Effector memory CD8-positive, alpha-beta T cell (primary cell): ENCODE measurements at regions not wholly inside any gene's neighbourhood (a gene's known extent, or its start where the extent isn't known, plus 50 kb on each side); places are given as distances from the start of the nearest gene placed in this dataset.
"Not testable (repeated sequence)": the region's sequence is repeated elsewhere in the genome, so short reads cannot be mapped to it uniquely, and the experiment has no call there.

ENCODE experiments used
- ATAC-seq: fragments of 150-1000 bp; cut with Tn5 transposase; replicated peaks from 2 replicates; pipeline ENCODE4 v1.10.0; 2021; ENCODE audit warnings: mild to moderate bottlenecking, moderate library complexity
- DNase-seq, 3 experiments: peaks; one replicate each; pipeline ENCODE4 v3.0.0; 2021
- H3K27ac Mint-ChIP-seq, 2 donors: one replicate each; pipeline ENCODE4 v1.8.0; 2022; ENCODE audit warnings: mild to moderate bottlenecking in 2 of 2, mixed read lengths in 2 of 2, moderate library complexity in 2 of 2
- H3K27me3 Mint-ChIP-seq, 2 donors: one replicate each; pipeline ENCODE4 v1.8.0; 2022; ENCODE audit warnings: mixed read lengths in 2 of 2
- H3K36me3 Mint-ChIP-seq: one replicate; pipeline ENCODE4 v1.8.0; 2022; ENCODE audit warnings: mild to moderate bottlenecking, moderate library complexity, mixed read lengths; ENCODE audit not compliant: insufficient read depth
- H3K4me1 Mint-ChIP-seq, 2 donors: one replicate each; pipeline ENCODE4 v1.8.0; 2022; ENCODE audit warnings: low read depth in 2 of 2, mixed read lengths in 2 of 2
- H3K4me3 Mint-ChIP-seq, 2 donors: one replicate each; pipeline ENCODE4 v1.8.0; 2022; ENCODE audit warnings: mild to moderate bottlenecking in 2 of 2, mixed read lengths in 2 of 2, moderate library complexity in 2 of 2
- H3K9me3 Mint-ChIP-seq, 2 donors: one replicate each; pipeline ENCODE4 v1.8.0; 2022; ENCODE audit warnings: mixed read lengths in 2 of 2

- Mint-ChIP-seq H3K9me3 (peaks cover 8 to 24% of the 10 kb centered on the region in 2 donors), H3K36me3 (no peaks in the 10 kb centered on the region), H3K4me3 (no peak overlapping the region), H3K27me3 (no peaks in the 10 kb centered on the region), H3K4me1 (no peaks in the 10 kb centered on the region), H3K27ac (no peak overlapping the region)
- no peak for ATAC-seq
- DNase-seq = no peak
Observed at GRCh38 chr9:106156465-106156864, 462.1 kb downstream of the TMEM38B start.

- H3K4me3 Mint-ChIP-seq = no peak overlapping the region
- no peak for ATAC-seq
- peaks cover 0 to 4% of the 10 kb centered on the region in 2 donors for H3K9me3 Mint-ChIP-seq
- H3K36me3 Mint-ChIP-seq = no peaks in the 10 kb centered on the region
- H3K27me3 Mint-ChIP-seq = no peaks in the 10 kb centered on the region
- H3K27ac Mint-ChIP-seq = no peak overlapping the region
- no peak for DNase-seq
- no peaks in the 10 kb centered on the region for H3K4me1 Mint-ChIP-seq
Observed at GRCh38 chr9:106172265-106172664, 477.9 kb downstream of the TMEM38B start.

- Mint-ChIP-seq H3K4me3 (no peak overlapping the region), H3K36me3 (no peaks in the 10 kb centered on the region), H3K9me3 (peaks cover 0 to 5% of the 10 kb centered on the region in 2 donors), H3K27me3 (no peaks in the 10 kb centered on the region), H3K4me1 (no peaks in the 10 kb centered on the region), H3K27ac (no peak overlapping the region)
- DNase-seq = no peak
- no peak for ATAC-seq
Observed at GRCh38 chr9:106174346-106174745, 480.0 kb downstream of the TMEM38B start.

DNA sequence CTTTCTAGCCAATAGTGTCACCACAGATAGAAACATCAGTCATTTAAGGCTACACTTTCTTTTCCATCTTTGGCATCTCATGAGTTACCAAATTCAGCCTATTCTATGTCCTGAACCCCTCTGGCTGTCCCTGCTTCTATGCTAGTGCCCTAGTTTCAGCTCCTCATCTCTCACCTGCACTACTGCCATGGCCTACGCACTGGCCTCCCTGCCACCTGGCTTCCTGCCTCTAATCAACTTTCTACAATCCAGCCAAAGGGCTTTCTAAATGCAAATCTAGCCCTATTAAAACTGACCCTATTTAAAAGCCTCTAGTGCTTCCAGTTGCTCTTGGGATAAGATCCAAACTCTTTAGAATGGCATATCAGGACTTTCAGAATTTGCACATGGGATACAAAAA lies 482.9 kb downstream of the TMEM38B start:
- H3K4me3 Mint-ChIP-seq = no peak overlapping the region
- ATAC-seq (no peak), DNase-seq (no peak)
- H3K36me3 Mint-ChIP-seq = no peaks in the 10 kb centered on the region
- no peak overlapping the region for H3K27ac Mint-ChIP-seq
- H3K4me1 Mint-ChIP-seq = no peaks in the 10 kb centered on the region
- H3K9me3 Mint-ChIP-seq = peaks cover 5 to 9% of the 10 kb centered on the region in 2 donors
- H3K27me3 Mint-ChIP-seq = no peaks in the 10 kb centered on the region

- Mint-ChIP-seq H3K9me3 (peaks cover 5 to 9% of the 10 kb centered on the region in 2 donors), H3K27me3 (no peaks in the 10 kb centered on the region), H3K4me3 (no peak overlapping the region), H3K36me3 (no peaks in the 10 kb centered on the region), H3K4me1 (no peaks in the 10 kb centered on the region), H3K27ac (no peak overlapping the region)
- DNase-seq (no peak), ATAC-seq (no peak)
Observed at GRCh38 chr9:106179191-106179590, 484.9 kb downstream of the TMEM38B start.

GRCh38 chr9:106203815-106204516 lies 509.6 kb downstream of the TMEM38B start:
- H3K4me3 Mint-ChIP-seq, H3K4me1 Mint-ChIP-seq: not testable (repeated sequence)

DNA sequence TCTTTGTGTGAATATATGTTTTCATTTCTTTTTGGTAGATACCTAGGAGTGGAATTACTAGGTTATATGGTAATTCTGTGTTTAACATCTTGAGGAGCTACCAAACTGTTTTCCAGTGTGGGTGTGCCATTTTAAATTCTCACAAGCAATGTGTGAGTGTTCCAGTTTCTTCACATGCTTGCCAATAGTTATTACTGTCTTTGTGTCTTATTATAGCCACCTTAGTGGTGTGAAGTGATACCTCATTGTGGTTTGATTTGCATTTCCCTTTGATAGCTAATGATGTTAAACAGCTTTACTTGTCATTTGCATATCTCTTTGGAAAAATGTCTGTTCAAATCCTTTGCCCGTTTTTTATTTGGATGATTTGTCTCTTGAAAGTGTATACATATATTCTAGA lies 513.0 kb downstream of the TMEM38B start:
- Mint-ChIP-seq H3K27me3 (no peaks in the 10 kb centered on the region), H3K9me3 (peaks cover 5 to 16% of the 10 kb centered on the region in 2 donors), H3K4me3 (no peak overlapping the region), H3K4me1 (no peaks in the 10 kb centered on the region), H3K27ac (no peak overlapping the region), H3K36me3 (no peaks in the 10 kb centered on the region)
- ATAC-seq (no peak), DNase-seq (no peak)

More at GRCh38 chr9:106203815-106204516, 509.6 kb downstream of the TMEM38B start:
- DNase-seq, ATAC-seq, H3K36me3 Mint-ChIP-seq, H3K27me3 Mint-ChIP-seq, H3K27ac Mint-ChIP-seq: not testable (repeated sequence)
- H3K9me3 Mint-ChIP-seq = peaks cover 4 to 16% of the 10 kb centered on the region in 2 donors

- H3K4me3 Mint-ChIP-seq = no peak overlapping the region
- no peaks in the 10 kb centered on the region for H3K36me3 Mint-ChIP-seq
- peaks cover 5 to 9% of the 10 kb centered on the region in 2 donors for H3K9me3 Mint-ChIP-seq
- no peaks in the 10 kb centered on the region for H3K4me1 Mint-ChIP-seq
- ATAC-seq (no peak), DNase-seq (no peak)
- no peaks in the 10 kb centered on the region for H3K27me3 Mint-ChIP-seq
- H3K27ac Mint-ChIP-seq = no peak overlapping the region
Observed at GRCh38 chr9:106218427-106218826, 524.1 kb downstream of the TMEM38B start.

DNA sequence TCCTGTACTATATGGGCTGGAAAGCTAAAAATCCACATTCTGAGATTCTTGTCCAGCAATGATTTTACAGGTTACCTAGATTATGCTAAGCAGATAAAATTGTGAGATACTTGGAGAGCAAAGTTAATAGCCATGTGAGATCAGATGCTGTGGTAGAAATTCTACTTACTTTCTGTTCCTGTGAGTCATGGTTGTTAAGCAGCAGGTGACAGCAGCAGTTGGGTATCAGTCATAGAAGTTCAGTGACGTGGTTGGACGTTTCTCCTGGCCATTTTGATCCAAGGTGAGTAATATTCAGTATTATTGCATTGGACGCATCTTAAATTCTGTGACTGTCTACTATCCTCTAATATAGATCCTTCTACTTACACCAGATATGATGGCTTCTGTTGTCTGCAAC lies 524.5 kb downstream of the TMEM38B start:
- no peak for DNase-seq
- Mint-ChIP-seq H3K36me3 (no peaks in the 10 kb centered on the region), H3K27ac (no peak overlapping the region), H3K27me3 (no peaks in the 10 kb centered on the region), H3K4me1 (no peaks in the 10 kb centered on the region), H3K9me3 (peaks cover 5 to 10% of the 10 kb centered on the region in 2 donors), H3K4me3 (no peak overlapping the region)
- no peak for ATAC-seq

GRCh38 chr9:106220415-106220814 lies 526.1 kb downstream of the TMEM38B start:
- Mint-ChIP-seq H3K4me3 (no peak overlapping the region), H3K27me3 (no peaks in the 10 kb centered on the region), H3K27ac (no peak overlapping the region), H3K36me3 (no peaks in the 10 kb centered on the region), H3K9me3 (peaks cover 5 to 23% of the 10 kb centered on the region in 2 donors), H3K4me1 (no peaks in the 10 kb centered on the region)
- ATAC-seq = no peak
- DNase-seq = no peak

- Mint-ChIP-seq H3K27me3 (no peaks in the 10 kb centered on the region), H3K9me3 (peaks cover 8 to 40% of the 10 kb centered on the region in 2 donors), H3K27ac (no peak overlapping the region), H3K4me3 (no peak overlapping the region), H3K36me3 (no peaks in the 10 kb centered on the region), H3K4me1 (no peaks in the 10 kb centered on the region)
- no peak for ATAC-seq
- DNase-seq = no peak
Observed at GRCh38 chr9:106228861-106229260, 534.5 kb downstream of the TMEM38B start.

DNA sequence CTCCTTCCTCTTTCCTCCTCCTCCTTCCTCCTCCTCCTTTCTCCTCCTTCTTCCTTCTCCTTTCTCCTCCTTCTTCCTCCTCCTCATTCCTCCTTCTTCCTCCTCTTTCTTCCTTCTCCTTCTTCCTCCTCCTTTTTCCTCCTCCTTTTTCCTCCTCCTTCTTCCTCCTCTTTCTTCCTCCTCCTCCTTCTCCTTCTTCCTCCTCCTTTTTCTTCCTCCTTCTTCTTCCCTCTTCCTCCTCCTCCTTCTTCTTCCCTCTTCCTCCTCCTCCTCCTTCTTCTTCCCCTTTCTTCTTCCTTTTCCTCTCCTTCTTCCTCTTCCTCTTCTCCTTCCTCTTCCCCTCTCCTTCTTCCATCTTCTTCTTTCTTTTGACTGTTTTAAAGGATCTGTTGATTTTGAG lies 538.8 kb downstream of the TMEM38B start:
- H3K36me3 Mint-ChIP-seq = no peaks in the 10 kb centered on the region
- H3K27me3 Mint-ChIP-seq = no peaks in the 10 kb centered on the region
- DNase-seq (no peak), ATAC-seq (no peak)
- H3K4me1 Mint-ChIP-seq = no peaks in the 10 kb centered on the region
- H3K9me3 Mint-ChIP-seq = peaks cover 8 to 16% of the 10 kb centered on the region in 2 donors
- no peak overlapping the region for H3K27ac Mint-ChIP-seq
- H3K4me3 Mint-ChIP-seq = no peak overlapping the region

- H3K27ac Mint-ChIP-seq, H3K4me3 Mint-ChIP-seq, ATAC-seq, H3K27me3 Mint-ChIP-seq, H3K4me1 Mint-ChIP-seq, H3K36me3 Mint-ChIP-seq, DNase-seq: not testable (repeated sequence)
- peaks cover 8 to 16% of the 10 kb centered on the region in 2 donors for H3K9me3 Mint-ChIP-seq
Observed at GRCh38 chr9:106260908-106261307, 566.6 kb downstream of the TMEM38B start.

- no peaks in the 10 kb centered on the region for H3K4me1 Mint-ChIP-seq
- no peak overlapping the region for H3K27ac Mint-ChIP-seq
- H3K4me3 Mint-ChIP-seq = no peak overlapping the region
- ATAC-seq (no peak), DNase-seq (no peak)
- H3K36me3 Mint-ChIP-seq = no peaks in the 10 kb centered on the region
- no peaks in the 10 kb centered on the region for H3K27me3 Mint-ChIP-seq
- peaks cover 0 to 8% of the 10 kb centered on the region in 2 donors for H3K9me3 Mint-ChIP-seq
Observed at GRCh38 chr9:106277966-106278365, 583.6 kb downstream of the TMEM38B start.
